HG03025 (cell line): ENCODE measurements at regions not wholly inside any gene's neighbourhood (a gene's known extent, or its start where the extent isn't known, plus 50 kb on each side); places are given as distances from the start of the nearest gene placed in this dataset.
"Not testable (repeated sequence)": the region's sequence is repeated elsewhere in the genome, so short reads cannot be mapped to it uniquely, and the experiment has no call there.

Source experiments
- ATAC-seq: cut with Tn5 transposase; IDR thresholded peaks from one replicate; pipeline ENCODE4 v1.9.1; 2021; ENCODE audit warnings: mild to moderate bottlenecking, moderate library complexity; ENCODE audit not compliant: unreplicated experiment, low FRiP score

DNA sequence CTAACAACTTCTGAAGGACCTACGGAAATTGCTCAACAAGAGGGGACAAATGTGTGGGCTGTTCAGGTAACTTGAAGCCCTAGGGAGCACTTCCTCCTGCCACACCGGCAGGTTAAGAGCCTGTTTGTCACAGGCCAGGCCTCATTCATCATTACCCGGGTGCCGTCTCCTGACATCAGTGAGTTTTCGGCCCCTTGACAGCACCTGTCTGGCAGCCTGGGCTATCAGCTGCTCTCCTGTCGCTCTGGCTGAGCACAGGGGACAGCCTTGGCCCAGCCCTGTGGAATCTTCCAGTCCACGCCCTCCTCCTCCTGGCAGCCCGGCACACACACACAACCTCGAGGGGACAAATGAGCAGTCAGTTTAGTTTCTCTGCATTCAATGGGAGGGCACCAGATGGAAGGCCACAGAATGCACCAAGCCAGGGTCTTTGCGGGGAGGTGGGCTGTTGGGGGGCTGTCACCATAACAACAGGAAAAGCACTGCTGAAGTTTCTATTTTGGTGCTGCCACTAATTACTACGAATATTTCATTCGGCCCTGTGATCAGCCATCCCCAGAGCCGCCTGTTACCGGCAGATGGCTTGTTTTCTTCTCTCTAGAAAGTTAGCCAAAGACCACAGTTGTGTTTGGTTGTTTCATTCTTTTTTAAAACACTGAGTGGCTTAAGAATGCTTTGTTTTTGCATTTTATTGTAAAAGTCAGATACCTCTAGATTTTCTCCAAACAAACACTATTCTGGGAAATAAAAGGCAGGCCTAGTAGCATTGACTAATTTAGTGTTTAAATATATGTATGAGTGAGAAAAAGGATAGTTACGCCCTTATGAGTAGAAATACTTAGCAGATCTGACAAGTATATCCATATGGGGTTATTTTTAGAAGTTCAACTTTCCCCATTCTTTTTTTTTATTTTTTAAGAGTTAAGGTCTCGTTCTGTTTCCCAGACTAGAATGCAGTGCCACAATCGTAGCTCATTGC, 189.9 kb upstream of the NDUFV2 start:
- no peak for ATAC-seq

- not testable (repeated sequence) for ATAC-seq
These were observed 188.7 kb upstream of the NDUFV2 start for GRCh38 chr18:8913606-8914403.

DNA sequence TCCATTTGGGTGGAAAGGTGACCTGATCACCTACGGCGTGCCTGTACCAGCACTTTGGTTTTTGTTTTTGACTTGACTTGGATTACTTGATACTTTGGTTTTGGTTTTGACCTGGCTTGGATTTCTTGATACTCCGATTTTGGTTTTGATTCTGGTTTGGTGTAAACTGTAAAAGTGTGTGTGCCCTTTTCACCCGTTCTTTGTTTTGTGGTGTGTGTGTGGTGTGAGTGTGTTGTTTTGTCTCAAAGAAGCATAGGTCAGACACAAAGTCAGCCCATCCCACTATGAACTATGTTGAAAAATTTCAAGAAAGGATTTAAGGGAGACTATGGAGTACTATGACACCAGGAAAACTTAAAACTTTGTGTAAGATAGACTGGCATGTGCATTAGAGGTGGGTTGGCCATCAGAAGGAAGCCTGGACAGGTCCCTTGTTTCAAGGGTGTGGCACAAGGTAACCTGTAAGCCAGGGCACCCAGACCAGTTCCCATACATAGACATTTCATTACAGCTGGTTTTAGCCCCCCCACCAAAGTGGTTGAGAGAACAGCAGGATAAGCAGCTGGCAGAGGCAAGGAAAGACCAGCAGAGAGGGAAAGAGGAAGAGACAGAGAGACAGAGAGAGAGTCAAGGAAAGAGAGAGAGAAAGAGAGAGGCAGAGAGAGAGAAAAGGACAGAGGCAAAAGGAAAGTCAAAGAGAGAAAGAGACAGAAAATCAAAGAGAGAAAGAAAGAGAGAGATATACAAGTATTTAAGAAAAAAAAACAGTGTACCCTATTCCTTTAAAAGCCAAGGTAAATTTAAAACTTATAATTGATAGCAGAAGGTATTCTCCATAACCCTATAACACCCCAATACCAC, 187.9 kb upstream of the NDUFV2 start:
- ATAC-seq: not testable (repeated sequence)

DNA sequence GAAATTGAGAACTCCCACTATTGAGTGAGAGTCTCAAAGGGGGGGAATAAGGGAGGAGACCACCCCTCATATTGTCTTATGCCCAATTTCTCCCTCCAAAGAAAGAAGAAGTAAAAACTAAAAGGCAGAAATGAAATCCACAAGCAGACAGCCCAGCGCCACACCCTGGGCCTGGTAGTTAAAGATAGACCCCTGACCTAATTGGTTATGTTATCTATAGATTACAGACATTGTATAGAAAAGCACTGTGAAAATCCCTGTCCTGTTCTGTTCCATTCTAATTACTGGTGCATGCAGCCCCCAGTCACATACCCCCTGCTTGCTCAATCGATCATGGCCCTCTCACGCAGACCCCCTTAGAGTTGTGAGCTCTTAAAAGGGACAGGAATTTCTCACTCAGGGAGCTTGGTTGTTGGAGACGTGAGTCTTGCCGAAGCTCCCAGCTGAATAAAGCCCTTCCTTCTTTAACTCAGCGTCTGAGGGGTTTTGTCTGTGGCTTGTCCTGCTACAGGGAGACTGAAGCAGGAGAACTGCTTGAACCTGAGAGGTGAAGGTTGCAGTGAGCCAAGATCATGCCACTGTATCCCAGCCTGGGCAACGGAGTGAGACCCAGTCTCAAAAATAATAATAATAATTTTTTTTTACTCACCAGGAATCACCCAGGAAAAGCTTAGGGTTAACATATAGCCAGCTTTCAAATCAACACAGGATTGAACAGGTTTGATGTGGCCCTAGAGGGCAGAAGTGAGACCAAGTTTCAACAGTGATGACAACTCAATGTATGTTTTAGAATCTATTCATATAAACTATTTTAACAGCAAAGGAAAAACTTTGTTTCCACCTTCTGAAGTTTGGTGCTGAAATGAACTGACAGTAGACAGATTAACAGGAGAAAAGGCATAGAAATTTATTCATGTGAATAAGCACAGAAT, 181.4 kb upstream of the NDUFV2 start:
- not testable (repeated sequence) for ATAC-seq

- no peak for ATAC-seq
These were observed 176.0 kb upstream of the NDUFV2 start for GRCh38 chr18:8926464-8926863.

GRCh38 chr18:8928044-8928443, 174.5 kb upstream of the NDUFV2 start:
- ATAC-seq: no peak

DNA sequence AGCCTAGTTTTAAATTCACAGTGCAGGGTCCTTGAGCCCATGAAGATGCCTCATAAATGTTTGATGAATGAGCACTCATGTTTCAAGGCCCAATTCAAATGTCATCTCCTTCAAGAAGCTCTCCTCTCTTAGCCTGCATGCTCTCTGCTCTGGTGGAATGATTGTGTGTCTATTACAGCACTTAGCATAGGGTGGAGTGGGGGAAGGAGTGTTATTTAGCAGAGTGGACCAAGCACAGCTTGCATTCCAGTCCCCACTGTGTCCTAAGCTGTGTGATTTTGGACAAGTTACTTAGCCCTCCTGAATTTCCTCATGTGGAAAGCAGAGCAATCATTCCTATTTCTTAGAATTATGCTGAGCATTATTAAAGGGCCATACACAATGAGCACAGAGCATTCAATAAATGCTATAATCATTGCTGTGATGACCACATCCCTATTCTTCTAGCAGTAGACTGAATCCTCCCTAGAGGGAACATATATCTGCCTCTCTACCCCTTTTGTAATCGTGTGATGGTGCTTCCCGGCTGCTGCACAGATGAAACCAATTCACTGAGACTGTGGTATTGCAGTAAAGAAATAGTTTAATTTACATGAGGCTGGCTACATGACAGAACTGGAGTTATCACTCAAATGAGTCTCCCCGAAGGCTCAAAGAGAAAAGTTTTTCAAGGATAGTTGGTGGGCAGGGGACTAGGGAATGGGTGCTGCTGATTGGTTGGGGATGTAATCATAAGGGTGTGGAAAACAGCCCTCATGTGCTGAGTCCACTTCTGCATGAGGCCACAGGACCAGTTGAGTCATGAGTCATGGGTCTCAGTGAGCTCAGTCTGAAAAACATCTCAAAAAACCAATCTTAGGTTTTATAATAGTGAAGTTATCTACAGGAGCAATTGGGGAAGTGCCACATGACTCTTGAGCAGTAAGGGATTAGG, 173.4 kb upstream of the NDUFV2 start:
- ATAC-seq: no peak

GRCh38 chr18:8930990-8931616, 171.4 kb upstream of the NDUFV2 start:
- no peak for ATAC-seq

DNA sequence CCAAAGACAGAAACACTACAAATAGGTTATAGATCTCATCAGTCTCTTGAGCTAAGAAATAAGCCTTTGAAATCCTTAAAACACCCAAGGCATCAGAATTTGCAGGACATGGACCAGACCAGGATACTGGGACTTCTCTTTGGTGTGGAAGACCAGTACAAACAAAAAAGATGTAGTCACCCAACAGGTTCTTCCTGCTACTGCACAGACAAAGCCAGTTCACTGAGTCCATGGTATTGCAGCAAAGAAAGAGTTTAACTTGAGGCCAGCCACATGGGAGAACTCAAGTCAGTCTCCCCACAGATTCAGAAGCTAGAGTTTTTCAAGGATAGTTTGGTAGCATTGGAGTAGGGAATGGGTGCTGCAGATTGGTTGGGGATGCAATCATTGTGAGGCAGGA, 169.6 kb upstream of the NDUFV2 start:
- ATAC-seq: no peak

- no peak for ATAC-seq
These were observed 168.7 kb upstream of the NDUFV2 start for GRCh38 chr18:8933714-8934284.

DNA sequence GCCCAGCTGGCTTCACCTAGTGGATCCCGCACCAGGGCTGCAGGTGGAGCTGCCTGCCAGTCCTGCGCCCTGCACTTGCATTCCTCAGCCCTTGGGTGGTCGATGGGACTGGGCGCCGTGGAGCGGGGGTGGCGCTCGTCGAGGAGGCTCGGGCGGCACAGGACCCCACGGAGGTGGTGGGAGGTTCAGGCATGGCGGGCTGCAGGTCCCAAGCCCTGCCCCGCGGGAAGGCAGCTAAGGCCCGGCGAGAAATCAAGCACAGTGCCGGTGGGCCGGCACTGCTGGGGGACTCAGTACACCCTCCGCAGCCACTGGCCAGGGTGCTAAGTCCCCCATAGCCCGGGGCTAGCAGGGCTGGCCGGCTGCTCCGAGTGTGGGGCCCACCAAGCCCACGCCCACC, 167.2 kb upstream of the NDUFV2 start:
- ATAC-seq: not testable (repeated sequence)

DNA sequence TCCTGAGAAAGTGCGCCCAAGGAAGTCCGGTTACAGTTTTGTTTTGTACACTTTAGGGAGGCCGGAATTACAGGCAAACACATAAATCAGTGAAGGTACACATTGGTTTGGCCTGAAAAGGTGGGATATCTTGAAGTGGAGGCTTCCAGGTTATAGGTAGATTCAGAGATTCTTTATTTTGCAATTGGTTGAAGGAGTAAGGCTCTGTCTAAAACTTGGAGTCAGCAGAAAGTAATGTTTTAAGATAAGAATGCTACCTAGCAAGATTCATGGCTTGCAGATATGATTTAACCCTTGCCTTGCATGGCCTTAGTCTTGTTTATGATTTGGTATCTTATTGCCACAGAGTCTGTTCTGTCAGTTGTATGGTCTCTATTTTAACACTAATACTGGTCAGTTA, 165.9 kb upstream of the NDUFV2 start:
- no peak for ATAC-seq

GRCh38 chr18:8937160-8938094, 165.1 kb upstream of the NDUFV2 start:
- ATAC-seq: no peak

GRCh38 chr18:8938817-8939216, 163.7 kb upstream of the NDUFV2 start:
- no peak for ATAC-seq

GRCh38 chr18:8942021-8942908, 160.2 kb upstream of the NDUFV2 start:
- ATAC-seq: no peak
